C4-2B (cell line): ENCODE measurements at regions not wholly inside any gene's neighbourhood (a gene's known extent, or its start where the extent isn't known, plus 50 kb on each side); places are given as distances from the start of the nearest gene placed in this dataset.

Experiments used
- ZFX ChIP-seq: fragments of 450-650 bp; IDR thresholded peaks from 2 replicates; pipeline ENCODE4 v1.6.1; 2017
- TF ChIP-seq, protein P1 (sequence below): fragments of 450-650 bp; conservative IDR thresholded peaks from 2 replicates; pipeline ENCODE4 v1.5.1; 2017; ENCODE audit warnings: mild to moderate bottlenecking

DNA sequence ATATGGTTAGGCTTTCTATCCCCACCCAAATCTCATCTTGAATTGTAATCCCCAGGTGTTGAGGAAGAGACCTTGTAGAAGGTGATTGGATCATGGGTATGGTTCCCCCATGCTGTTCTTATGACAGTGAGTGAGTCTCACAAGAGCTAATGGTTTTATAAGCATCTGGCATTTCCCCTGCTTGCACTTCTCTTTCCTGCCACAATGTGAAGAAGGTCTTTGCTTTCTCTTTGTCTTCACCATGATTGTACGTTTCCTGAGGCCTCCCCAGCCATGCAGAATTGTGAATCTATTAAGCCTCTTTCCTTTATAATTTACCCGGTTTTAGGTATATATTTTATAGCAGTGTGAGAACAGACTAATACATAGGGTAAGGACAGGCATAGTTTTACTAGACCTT, 334.5 kb downstream of the TLR4 start:
- TF ChIP-seq, protein P1, sequence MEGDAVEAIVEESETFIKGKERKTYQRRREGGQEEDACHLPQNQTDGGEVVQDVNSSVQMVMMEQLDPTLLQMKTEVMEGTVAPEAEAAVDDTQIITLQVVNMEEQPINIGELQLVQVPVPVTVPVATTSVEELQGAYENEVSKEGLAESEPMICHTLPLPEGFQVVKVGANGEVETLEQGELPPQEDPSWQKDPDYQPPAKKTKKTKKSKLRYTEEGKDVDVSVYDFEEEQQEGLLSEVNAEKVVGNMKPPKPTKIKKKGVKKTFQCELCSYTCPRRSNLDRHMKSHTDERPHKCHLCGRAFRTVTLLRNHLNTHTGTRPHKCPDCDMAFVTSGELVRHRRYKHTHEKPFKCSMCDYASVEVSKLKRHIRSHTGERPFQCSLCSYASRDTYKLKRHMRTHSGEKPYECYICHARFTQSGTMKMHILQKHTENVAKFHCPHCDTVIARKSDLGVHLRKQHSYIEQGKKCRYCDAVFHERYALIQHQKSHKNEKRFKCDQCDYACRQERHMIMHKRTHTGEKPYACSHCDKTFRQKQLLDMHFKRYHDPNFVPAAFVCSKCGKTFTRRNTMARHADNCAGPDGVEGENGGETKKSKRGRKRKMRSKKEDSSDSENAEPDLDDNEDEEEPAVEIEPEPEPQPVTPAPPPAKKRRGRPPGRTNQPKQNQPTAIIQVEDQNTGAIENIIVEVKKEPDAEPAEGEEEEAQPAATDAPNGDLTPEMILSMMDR: no peak
- TF ChIP-seq ZFX: no peak
